ENCODE measurements at regions not wholly inside any gene's neighbourhood (a gene's known extent, or its start where the extent isn't known, plus 50 kb on each side); places are given as distances from the start of the nearest gene placed in this dataset.
A peak's percentile ranks its signal among the peaks of the same experiment; 100 is the strongest.

GRCh38 chr12:107990325-107990724, 138.8 kb upstream of the WSCD2 start:
- peaks cover 11% of the 10 kb centered on the region for H3K4me1 Mint-ChIP-seq (ENCODE audit: unreplicated experiment)
- no peak for TF ChIP-seq CTCF (IDR thresholded peaks at IDR 0.05; ENCODE audit: unreplicated experiment)
- H3K4me3 Mint-ChIP-seq (ENCODE audit: unreplicated experiment): no peak overlapping the region
- no peaks in the 10 kb centered on the region for H3K36me3 Mint-ChIP-seq (ENCODE audit: low read depth, unreplicated experiment)
- peaks cover 2% of the 10 kb centered on the region for H3K27me3 Mint-ChIP-seq (ENCODE audit: unreplicated experiment)
- peak; percentile 66 for DNase-seq (ENCODE audit: low spot score)
- H3K27ac Mint-ChIP-seq (ENCODE audit: unreplicated experiment): no peak overlapping the region
- H3K9me3 Mint-ChIP-seq (ENCODE audit: unreplicated experiment): no peaks in the 10 kb centered on the region

GRCh38 chr12:107992029-107992428, 137.1 kb upstream of the WSCD2 start:
- no peaks in the 10 kb centered on the region for H3K9me3 Mint-ChIP-seq (ENCODE audit: unreplicated experiment)
- no peak for DNase-seq (ENCODE audit: low spot score)
- no peaks in the 10 kb centered on the region for H3K36me3 Mint-ChIP-seq (ENCODE audit: low read depth, unreplicated experiment)
- no peak for TF ChIP-seq CTCF (IDR thresholded peaks at IDR 0.05; ENCODE audit: unreplicated experiment)
- H3K4me1 Mint-ChIP-seq (ENCODE audit: unreplicated experiment): peaks cover 11% of the 10 kb centered on the region
- no peak overlapping the region for H3K27ac Mint-ChIP-seq (ENCODE audit: unreplicated experiment)
- H3K4me3 Mint-ChIP-seq (ENCODE audit: unreplicated experiment): no peak overlapping the region
- H3K27me3 Mint-ChIP-seq (ENCODE audit: unreplicated experiment): peaks cover 2% of the 10 kb centered on the region

- no peak overlapping the region for H3K27ac Mint-ChIP-seq (ENCODE audit: unreplicated experiment)
- H3K36me3 Mint-ChIP-seq (ENCODE audit: low read depth, unreplicated experiment): no peaks in the 10 kb centered on the region
- H3K4me1 Mint-ChIP-seq (ENCODE audit: unreplicated experiment): peaks cover 11% of the 10 kb centered on the region
- peaks cover 2% of the 10 kb centered on the region for H3K27me3 Mint-ChIP-seq (ENCODE audit: unreplicated experiment)
- peak; percentile 65 for TF ChIP-seq CTCF (IDR thresholded peaks at IDR 0.05; ENCODE audit: unreplicated experiment)
- no peak overlapping the region for H3K4me3 Mint-ChIP-seq (ENCODE audit: unreplicated experiment)
- H3K9me3 Mint-ChIP-seq (ENCODE audit: unreplicated experiment): no peaks in the 10 kb centered on the region
- DNase-seq (ENCODE audit: low spot score): peak; percentile 49
Measured at GRCh38 chr12:107992870-107993451, 136.1 kb upstream of the WSCD2 start.

GRCh38 chr12:107998863-107999262, 130.2 kb upstream of the WSCD2 start:
- H3K27me3 Mint-ChIP-seq (ENCODE audit: unreplicated experiment): peaks cover 2% of the 10 kb centered on the region
- no peaks in the 10 kb centered on the region for H3K9me3 Mint-ChIP-seq (ENCODE audit: unreplicated experiment)
- no peak for TF ChIP-seq CTCF (IDR thresholded peaks at IDR 0.05; ENCODE audit: unreplicated experiment)
- no peaks in the 10 kb centered on the region for H3K4me1 Mint-ChIP-seq (ENCODE audit: unreplicated experiment)
- no peak overlapping the region for H3K27ac Mint-ChIP-seq (ENCODE audit: unreplicated experiment)
- no peaks in the 10 kb centered on the region for H3K36me3 Mint-ChIP-seq (ENCODE audit: low read depth, unreplicated experiment)
- no peak for DNase-seq (ENCODE audit: low spot score)
- H3K4me3 Mint-ChIP-seq (ENCODE audit: unreplicated experiment): no peak overlapping the region

GRCh38 chr12:108000111-108000510, 129.0 kb upstream of the WSCD2 start:
- DNase-seq (ENCODE audit: low spot score): no peak
- H3K9me3 Mint-ChIP-seq (ENCODE audit: unreplicated experiment): no peaks in the 10 kb centered on the region
- H3K4me1 Mint-ChIP-seq (ENCODE audit: unreplicated experiment): no peaks in the 10 kb centered on the region
- H3K36me3 Mint-ChIP-seq (ENCODE audit: low read depth, unreplicated experiment): no peaks in the 10 kb centered on the region
- TF ChIP-seq CTCF (IDR thresholded peaks at IDR 0.05; ENCODE audit: unreplicated experiment): no peak
- H3K4me3 Mint-ChIP-seq (ENCODE audit: unreplicated experiment): no peak overlapping the region
- H3K27me3 Mint-ChIP-seq (ENCODE audit: unreplicated experiment): peaks cover 2% of the 10 kb centered on the region
- H3K27ac Mint-ChIP-seq (ENCODE audit: unreplicated experiment): no peak overlapping the region

Measured in endothelial cell (in vitro differentiated cells).